H1 (cell line): ENCODE measurements at regions not wholly inside any gene's neighbourhood (a gene's known extent, or its start where the extent isn't known, plus 50 kb on each side); places are given as distances from the start of the nearest gene placed in this dataset.

ENCODE experiments used
- CTCF ChIA-PET: fragments of 300-600 bp; sonication (Branson Sonifier 250); formaldehyde crosslinking; loops from one replicate; lab custom pipeline; 2021; ENCODE audit not compliant: partially characterized antibody; lab: Charles Lee
- POLR2A ChIA-PET: fragments of 300-600 bp; sonication (Branson Sonifier 250); formaldehyde crosslinking; loops from one replicate; lab custom pipeline; 2021; ENCODE audit warnings: inconsistent platforms; ENCODE audit not compliant: partially characterized antibody; lab: Charles Lee
- DNase-seq, 2 experiments: peaks; one replicate each; pipeline versions ENCODE4 v3.0.0 to v3.0.0-alpha.2; 2010 to 2022; ENCODE audit warnings: low spot score in 2 of 2, low read depth in 1 of 2, mixed read lengths in 1 of 2
- FAIRE-seq: peaks from 2 replicates; lab custom pipeline; 2011; peaks lifted over from hg19 to GRCh38; lab: Jason Lieb, UNC
- H2AFZ ChIP-seq: 2 replicates; pipeline ENCODE4 v1.8.1; 2012; ENCODE audit warnings: low read length, inconsistent platforms
- H2AK5ac ChIP-seq: 2 replicates; pipeline ENCODE4 v1.6.1; 2013; ENCODE audit warnings: low read depth, low read length
- H2BK120ac ChIP-seq: replicated peaks from 2 replicates; pipeline ENCODE3; 2013; ENCODE audit warnings: low read depth, low read length, inconsistent platforms
- H2BK12ac ChIP-seq: 2 replicates; pipeline ENCODE4 v1.6.1; 2013; ENCODE audit warnings: low read depth, low read length
- H2BK15ac ChIP-seq: 2 replicates; pipeline ENCODE4 v1.6.1; 2013; ENCODE audit warnings: low read length
- H2BK20ac ChIP-seq: 2 replicates; pipeline ENCODE4 v1.6.1; 2013; ENCODE audit warnings: low read length
- H2BK5ac ChIP-seq: 2 replicates; pipeline ENCODE4 v1.6.1; 2013; ENCODE audit warnings: low read depth, low read length
- H3K14ac ChIP-seq: 2 replicates; pipeline ENCODE4 v1.6.1; 2013; ENCODE audit warnings: inconsistent platforms; ENCODE audit not compliant: insufficient read length
- H3K18ac ChIP-seq: 2 replicates; pipeline ENCODE4 v1.6.1; 2013; ENCODE audit warnings: low read length; ENCODE audit errors: extremely low read depth
- H3K23ac ChIP-seq: 2 replicates; pipeline ENCODE4 v1.6.1; 2013; ENCODE audit warnings: inconsistent platforms; ENCODE audit not compliant: insufficient read length
- H3K23me2 ChIP-seq: 2 replicates; pipeline ENCODE4 v1.6.1; 2013; ENCODE audit warnings: low read depth, low read length
- H3K27ac ChIP-seq: 2 replicates; pipeline ENCODE4 v1.6.1; 2011; ENCODE audit warnings: low read depth, low read length, inconsistent platforms
- H3K27me3 ChIP-seq, 4 experiments: replicated peaks in 1 of 4; 1 replicate in 1 of 4; 2 replicates in 3 of 4; pipeline versions ENCODE4 v1.6.1 to v1.8.1; 2011 to 2013; ENCODE audit warnings: low read length in 3 of 4, mild to moderate bottlenecking in 3 of 4, inconsistent platforms in 2 of 4, mixed read lengths in 2 of 4, moderate library complexity in 1 of 4; ENCODE audit not compliant: control insufficient read depth in 3 of 4, insufficient read depth in 3 of 4; ENCODE audit errors: extremely low read depth in 1 of 4
- H3K36me3 ChIP-seq, 4 experiments: 2 replicates each; pipeline versions ENCODE4 v1.6.1 to v1.8.1; 2011 to 2013; ENCODE audit warnings: mild to moderate bottlenecking in 4 of 4, low read length in 3 of 4, moderate library complexity in 2 of 4, control low read depth in 1 of 4, inconsistent platforms in 1 of 4; ENCODE audit not compliant: insufficient read depth in 4 of 4, control insufficient read depth in 2 of 4
- H3K4ac ChIP-seq: replicated peaks from 2 replicates; pipeline ENCODE3; 2013; ENCODE audit warnings: low read length, low read depth, mixed read lengths, inconsistent platforms; ENCODE audit not compliant: insufficient read length
- H3K4me1 ChIP-seq, 4 experiments: replicated peaks in 1 of 4; 1 replicate in 1 of 4; 2 replicates in 3 of 4; pipeline versions ENCODE4 v1.6.1 to v1.8.1; 2011 to 2013; ENCODE audit warnings: low read length in 3 of 4, inconsistent platforms in 2 of 4, mixed read lengths in 1 of 4; ENCODE audit not compliant: insufficient read depth in 4 of 4, control insufficient read depth in 3 of 4
- H3K4me2 ChIP-seq, 2 experiments: 2 replicates each; pipeline versions ENCODE4 v1.6.1 to v1.8.1; 2011 to 2013; ENCODE audit warnings: low read depth in 2 of 2, low read length in 2 of 2, control low read depth in 1 of 2, inconsistent platforms in 1 of 2, mild to moderate bottlenecking in 1 of 2; ENCODE audit not compliant: insufficient read depth in 1 of 2
- H3K4me3 ChIP-seq, 4 experiments: fragments of 200-600, 300-600 bp in 1 of 4; sonication (generic), shearing (Covaris generic), sonication (Bioruptor Twin) in 1 of 4; 2 replicates each; pipeline versions ENCODE4 v1.5.1 to v1.8.1; 2011 to 2016; ENCODE audit warnings: low read length in 4 of 4, low read depth in 3 of 4, control low read depth in 2 of 4, inconsistent platforms in 2 of 4, mild to moderate bottlenecking in 2 of 4, mixed read lengths in 1 of 4, moderate library complexity in 1 of 4; ENCODE audit not compliant: insufficient read depth in 2 of 4; ENCODE audit errors: extremely low read depth in 1 of 4
- H3K56ac ChIP-seq: replicated peaks from 2 replicates; pipeline ENCODE3; 2013; ENCODE audit warnings: low read depth, mild to moderate bottlenecking, mixed read lengths, low read length, inconsistent platforms; ENCODE audit not compliant: insufficient read length
- H3K79me1 ChIP-seq: 2 replicates; pipeline ENCODE4 v1.6.1; 2013; ENCODE audit warnings: low read depth, low read length, control low read depth
- H3K79me2 ChIP-seq, 2 experiments: 2 replicates each; pipeline versions ENCODE4 v1.6.1 to v1.8.1; 2012 to 2013; ENCODE audit warnings: low read length in 2 of 2, mild to moderate bottlenecking in 2 of 2, inconsistent platforms in 1 of 2; ENCODE audit not compliant: insufficient read depth in 2 of 2, control insufficient read depth in 1 of 2
- H3K9ac ChIP-seq, 4 experiments: replicated peaks in 1 of 4; 1 replicate in 1 of 4; 2 replicates in 3 of 4; pipeline versions ENCODE4 v1.6.1 to v1.8.1; 2011 to 2013; ENCODE audit warnings: low read depth in 3 of 4, low read length in 3 of 4, control low read depth in 2 of 4, mild to moderate bottlenecking in 2 of 4, moderate library complexity in 2 of 4, inconsistent platforms in 1 of 4; ENCODE audit errors: extremely low read depth in 1 of 4
- H3K9me3 ChIP-seq, 2 experiments: 2 replicates each; pipeline versions ENCODE4 v1.6.1 to v1.8.1; 2012 to 2013; ENCODE audit warnings: mild to moderate bottlenecking in 2 of 2, moderate library complexity in 2 of 2, control low read depth in 1 of 2, inconsistent platforms in 1 of 2, low read depth in 1 of 2, low read length in 1 of 2, mixed read lengths in 1 of 2; ENCODE audit not compliant: insufficient read depth in 2 of 2
- H4K20me1 ChIP-seq, 2 experiments: replicated peaks in 1 of 2; 2 replicates each; pipeline versions ENCODE3 to v1.8.1; 2011 to 2013; ENCODE audit warnings: inconsistent platforms in 2 of 2, low read length in 2 of 2, mild to moderate bottlenecking in 1 of 2; ENCODE audit not compliant: insufficient read depth in 2 of 2, control insufficient read depth in 1 of 2
- H4K5ac ChIP-seq: 2 replicates; pipeline ENCODE4 v1.6.1; 2013; ENCODE audit warnings: low read length, low read depth, mixed read lengths, inconsistent platforms; ENCODE audit not compliant: insufficient read length
- H4K8ac ChIP-seq: 2 replicates; pipeline ENCODE4 v1.8.0; 2013; ENCODE audit warnings: mild to moderate bottlenecking, moderate library complexity, low read length, inconsistent platforms; ENCODE audit not compliant: insufficient read depth; ENCODE audit errors: extremely low read depth
- H4K91ac ChIP-seq: replicated peaks from 2 replicates; pipeline ENCODE3; 2013; ENCODE audit warnings: low read length, mixed read lengths, inconsistent platforms; ENCODE audit not compliant: insufficient read length
- PHF8 ChIP-seq: fragments of 200-600 bp; sonication (generic); conservative IDR thresholded peaks from 2 replicates; pipeline ENCODE4 v1.7.1; 2012; ENCODE audit warnings: low read depth, mild to moderate bottlenecking, inconsistent platforms, low read length, moderate library complexity
- SIX5 ChIP-seq: IDR thresholded peaks from 2 replicates; pipeline ENCODE4 v1.6.1; 2011; ENCODE audit warnings: mild to moderate bottlenecking, low read depth, low read length
- SP1 ChIP-seq: IDR thresholded peaks from 2 replicates; pipeline ENCODE4 v1.6.1; 2011; ENCODE audit warnings: low read depth, low read length
- SUZ12 ChIP-seq: fragments of 200-600 bp; sonication (generic); IDR thresholded peaks from 2 replicates; pipeline ENCODE4 v1.6.1; 2012; ENCODE audit warnings: mild to moderate bottlenecking, inconsistent platforms, low read length, moderate library complexity, mixed read lengths
- USF2 ChIP-seq: IDR thresholded peaks from 2 replicates; pipeline ENCODE4 v1.6.1; 2011; ENCODE audit warnings: low read length, improper control_type of control experiment

GRCh38 chr5:87054821-87055220 is 212.9 kb upstream of the RASA1 start:
- no peak overlapping the region for H2BK15ac ChIP-seq
- no peak overlapping the region for H2BK12ac ChIP-seq
- H4K20me1 ChIP-seq: no peaks in the 10 kb centered on the region
- H3K4me3 ChIP-seq: no peak overlapping the region
- no peak overlapping the region for H3K27ac ChIP-seq
- no peaks in the 10 kb centered on the region for H3K27me3 ChIP-seq
- no peaks in the 10 kb centered on the region for H3K36me3 ChIP-seq
- FAIRE-seq: no peak
- peaks cover 0 to 10% of the 10 kb centered on the region in 2 experiments; a peak in 2 of 4 replicates for H3K9me3 ChIP-seq
- no peak overlapping the region for H3K4me2 ChIP-seq
- H2BK5ac ChIP-seq: no peak overlapping the region
- POLR2A ChIA-PET: no interaction called here
- H4K8ac ChIP-seq: no peak overlapping the region
- no peak overlapping the region for H4K5ac ChIP-seq
- no peak overlapping the region for H2AK5ac ChIP-seq
- H2BK120ac ChIP-seq: no peak overlapping the region
- no peak overlapping the region for H4K91ac ChIP-seq
- H3K23me2 ChIP-seq: no peaks in the 10 kb centered on the region
- H3K79me1 ChIP-seq: no peaks in the 10 kb centered on the region
- H3K23ac ChIP-seq: no peak overlapping the region
- TF ChIP-seq SP1 (no peak), PHF8 (no peak), SIX5 (no peak), USF2 (no peak), SUZ12 (no peak)
- TF ChIP-seq, all 59 proteins: peak for 0
- no peak overlapping the region for H2BK20ac ChIP-seq
- no peak overlapping the region for H3K14ac ChIP-seq
- no peak overlapping the region for H3K9ac ChIP-seq
- no peak overlapping the region for H2AFZ ChIP-seq
- no peak overlapping the region for H3K4ac ChIP-seq
- no peaks in the 10 kb centered on the region for H3K4me1 ChIP-seq
- CTCF ChIA-PET: no interaction called here
- no peaks in the 10 kb centered on the region for H3K79me2 ChIP-seq
- H3K56ac ChIP-seq: no peak overlapping the region
- H3K18ac ChIP-seq: no peak overlapping the region
- no peak for DNase-seq
